GM12864 (cell line): ENCODE measurements at regions not wholly inside any gene's neighbourhood (a gene's known extent, or its start where the extent isn't known, plus 50 kb on each side); places are given as distances from the start of the nearest gene placed in this dataset.

ENCODE experiments used
- DNase-seq: peaks from one replicate; pipeline ENCODE4 v3.0.0-alpha.2; 2011; ENCODE audit warnings: low read depth
- H3K4me3 ChIP-seq: 2 replicates; pipeline ENCODE4 v1.5.1; 2011; ENCODE audit warnings: mild to moderate bottlenecking, low read depth, low read length, control low read depth
- TF ChIP-seq, protein P1 (sequence below): IDR thresholded peaks from 2 replicates; pipeline ENCODE4 v1.5.1; 2011; ENCODE audit warnings: low read depth, mild to moderate bottlenecking, moderate library complexity, low read length, control low read depth, inconsistent platforms; ENCODE audit errors: missing control alignments

DNA sequence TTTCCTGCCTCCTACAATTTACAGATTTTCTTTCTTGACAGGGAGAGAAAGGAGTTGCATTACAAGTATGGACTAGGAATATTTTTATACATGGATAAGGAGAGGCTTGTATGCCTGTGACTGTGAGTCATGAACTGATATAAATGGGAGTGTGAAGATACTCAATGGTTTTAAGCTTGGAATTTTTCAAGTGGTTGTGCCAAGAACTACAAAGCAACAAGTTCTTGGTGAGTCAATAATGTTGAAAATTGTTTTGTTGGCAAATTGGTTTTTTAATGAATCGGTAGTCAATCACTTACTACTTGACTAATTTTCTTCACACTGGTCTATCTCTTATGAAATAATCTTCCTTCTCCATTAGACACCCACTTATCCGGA lies 58.9 kb upstream of the HMGA2 start:
- TF ChIP-seq, protein P1, sequence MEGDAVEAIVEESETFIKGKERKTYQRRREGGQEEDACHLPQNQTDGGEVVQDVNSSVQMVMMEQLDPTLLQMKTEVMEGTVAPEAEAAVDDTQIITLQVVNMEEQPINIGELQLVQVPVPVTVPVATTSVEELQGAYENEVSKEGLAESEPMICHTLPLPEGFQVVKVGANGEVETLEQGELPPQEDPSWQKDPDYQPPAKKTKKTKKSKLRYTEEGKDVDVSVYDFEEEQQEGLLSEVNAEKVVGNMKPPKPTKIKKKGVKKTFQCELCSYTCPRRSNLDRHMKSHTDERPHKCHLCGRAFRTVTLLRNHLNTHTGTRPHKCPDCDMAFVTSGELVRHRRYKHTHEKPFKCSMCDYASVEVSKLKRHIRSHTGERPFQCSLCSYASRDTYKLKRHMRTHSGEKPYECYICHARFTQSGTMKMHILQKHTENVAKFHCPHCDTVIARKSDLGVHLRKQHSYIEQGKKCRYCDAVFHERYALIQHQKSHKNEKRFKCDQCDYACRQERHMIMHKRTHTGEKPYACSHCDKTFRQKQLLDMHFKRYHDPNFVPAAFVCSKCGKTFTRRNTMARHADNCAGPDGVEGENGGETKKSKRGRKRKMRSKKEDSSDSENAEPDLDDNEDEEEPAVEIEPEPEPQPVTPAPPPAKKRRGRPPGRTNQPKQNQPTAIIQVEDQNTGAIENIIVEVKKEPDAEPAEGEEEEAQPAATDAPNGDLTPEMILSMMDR: no peak
- no peak for DNase-seq
- H3K4me3 ChIP-seq: no peak overlapping the region

- TF ChIP-seq, protein P1: no peak
- no peak for DNase-seq
- H3K4me3 ChIP-seq: no peak overlapping the region
Observed at GRCh38 chr12:65769880-65770279, 54.4 kb upstream of the HMGA2 start.
